Neural crest cell (in vitro differentiated cells): ENCODE measurements at regions not wholly inside any gene's neighbourhood (a gene's known extent, or its start where the extent isn't known, plus 50 kb on each side); places are given as distances from the start of the nearest gene placed in this dataset.

ENCODE experiments used
- DNase-seq: peaks from one replicate; pipeline ENCODE4 v3.0.0; 2021; ENCODE audit warnings: low read depth, mixed read lengths, low spot score
- H3K27ac Mint-ChIP-seq: one replicate; pipeline ENCODE4 v1.8.0; 2021; ENCODE audit warnings: mild to moderate bottlenecking, mixed read lengths; ENCODE audit not compliant: unreplicated experiment
- H3K27me3 Mint-ChIP-seq: 2 replicates; pipeline ENCODE4 v1.8.0; 2021; ENCODE audit warnings: low read depth, mild to moderate bottlenecking, mixed read lengths
- H3K36me3 Mint-ChIP-seq: 2 replicates; pipeline ENCODE4 v1.8.0; 2021; ENCODE audit warnings: low read depth, mild to moderate bottlenecking, mixed read lengths
- H3K4me1 Mint-ChIP-seq: 2 replicates; pipeline ENCODE4 v1.8.0; 2021; ENCODE audit warnings: mixed read lengths
- H3K4me3 Mint-ChIP-seq: one replicate; pipeline ENCODE4 v1.8.0; 2021; ENCODE audit warnings: mild to moderate bottlenecking, mixed read lengths
- H3K9me3 Mint-ChIP-seq: 2 replicates; pipeline ENCODE4 v1.8.0; 2021; ENCODE audit warnings: mixed read lengths
- TF ChIP-seq, protein P1 (sequence below): fragments of 200-600 bp; sonication (generic); conservative IDR thresholded peaks from 2 replicates; pipeline ENCODE4 v1.5.0; 2021; ENCODE audit warnings: antibody characterized with exemption, mild to moderate bottlenecking

DNA sequence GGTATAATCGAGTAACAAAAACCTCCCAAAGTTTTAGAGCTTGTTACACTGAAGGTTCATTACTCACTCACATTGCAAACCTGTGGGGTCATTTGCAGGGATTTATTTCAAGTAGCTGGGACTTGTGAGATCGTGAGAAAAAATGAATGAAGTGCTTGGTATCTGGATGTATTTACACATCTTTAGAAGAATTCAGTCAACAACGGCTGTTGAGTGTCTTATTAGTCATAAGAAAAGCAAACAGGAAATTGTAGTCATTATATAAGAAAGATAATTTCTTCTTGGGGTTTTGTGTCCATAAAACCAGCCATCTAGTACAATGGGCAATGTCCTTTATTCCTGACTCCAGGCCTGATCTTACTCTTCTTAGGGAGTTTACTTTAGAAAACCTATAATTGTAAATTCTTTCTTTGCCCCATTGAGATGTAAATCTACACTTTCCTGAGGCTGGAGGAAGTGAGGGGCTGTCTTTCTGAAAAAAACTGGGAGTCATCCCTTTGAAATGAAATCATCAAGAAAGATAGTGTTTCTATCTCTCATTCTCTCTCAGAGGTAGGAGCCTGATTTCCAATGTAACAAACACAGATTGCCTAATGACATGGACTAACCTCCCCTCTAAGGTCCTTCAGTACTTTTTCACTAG is 202.5 kb upstream of the ASCC3 start:
- TF ChIP-seq, protein P1, sequence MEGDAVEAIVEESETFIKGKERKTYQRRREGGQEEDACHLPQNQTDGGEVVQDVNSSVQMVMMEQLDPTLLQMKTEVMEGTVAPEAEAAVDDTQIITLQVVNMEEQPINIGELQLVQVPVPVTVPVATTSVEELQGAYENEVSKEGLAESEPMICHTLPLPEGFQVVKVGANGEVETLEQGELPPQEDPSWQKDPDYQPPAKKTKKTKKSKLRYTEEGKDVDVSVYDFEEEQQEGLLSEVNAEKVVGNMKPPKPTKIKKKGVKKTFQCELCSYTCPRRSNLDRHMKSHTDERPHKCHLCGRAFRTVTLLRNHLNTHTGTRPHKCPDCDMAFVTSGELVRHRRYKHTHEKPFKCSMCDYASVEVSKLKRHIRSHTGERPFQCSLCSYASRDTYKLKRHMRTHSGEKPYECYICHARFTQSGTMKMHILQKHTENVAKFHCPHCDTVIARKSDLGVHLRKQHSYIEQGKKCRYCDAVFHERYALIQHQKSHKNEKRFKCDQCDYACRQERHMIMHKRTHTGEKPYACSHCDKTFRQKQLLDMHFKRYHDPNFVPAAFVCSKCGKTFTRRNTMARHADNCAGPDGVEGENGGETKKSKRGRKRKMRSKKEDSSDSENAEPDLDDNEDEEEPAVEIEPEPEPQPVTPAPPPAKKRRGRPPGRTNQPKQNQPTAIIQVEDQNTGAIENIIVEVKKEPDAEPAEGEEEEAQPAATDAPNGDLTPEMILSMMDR, result no peak
- Mint-ChIP-seq H3K36me3 (peaks cover 3% of the 10 kb centered on the region), H3K4me3 (no peak overlapping the region), H3K27ac (peak overlapping the region; percentile 71), H3K9me3 (peaks cover 3% of the 10 kb centered on the region), H3K4me1 (peaks cover 8% of the 10 kb centered on the region), H3K27me3 (no peaks in the 10 kb centered on the region)
- DNase-seq, result no peak

DNA sequence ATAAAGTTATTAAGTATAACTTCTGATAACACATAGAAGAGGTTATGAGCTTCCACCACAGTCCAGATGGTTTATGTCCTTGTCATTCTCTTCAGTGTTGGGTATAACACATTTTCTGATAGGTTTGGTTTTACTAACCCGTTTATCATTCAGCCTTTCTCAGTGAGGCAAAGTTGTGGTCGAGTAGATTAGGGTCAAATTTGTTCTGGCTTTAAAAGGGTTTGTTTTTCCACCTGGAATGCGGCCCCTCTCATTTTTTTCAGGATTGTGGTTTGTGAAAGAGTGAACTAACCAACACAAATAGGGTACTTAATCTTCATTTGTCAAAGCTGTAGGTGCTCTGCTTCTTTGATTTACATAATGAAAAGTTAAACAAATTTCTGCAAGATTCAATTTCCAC is 204.2 kb upstream of the ASCC3 start:
- no peak overlapping the region for H3K27ac Mint-ChIP-seq
- TF ChIP-seq, protein P1, result no peak
- H3K4me3 Mint-ChIP-seq, result no peak overlapping the region
- H3K36me3 Mint-ChIP-seq, result peaks cover 5% of the 10 kb centered on the region
- no peaks in the 10 kb centered on the region for H3K27me3 Mint-ChIP-seq
- DNase-seq, result no peak
- H3K4me1 Mint-ChIP-seq, result peaks cover 8% of the 10 kb centered on the region
- H3K9me3 Mint-ChIP-seq, result peaks cover 6% of the 10 kb centered on the region

DNA sequence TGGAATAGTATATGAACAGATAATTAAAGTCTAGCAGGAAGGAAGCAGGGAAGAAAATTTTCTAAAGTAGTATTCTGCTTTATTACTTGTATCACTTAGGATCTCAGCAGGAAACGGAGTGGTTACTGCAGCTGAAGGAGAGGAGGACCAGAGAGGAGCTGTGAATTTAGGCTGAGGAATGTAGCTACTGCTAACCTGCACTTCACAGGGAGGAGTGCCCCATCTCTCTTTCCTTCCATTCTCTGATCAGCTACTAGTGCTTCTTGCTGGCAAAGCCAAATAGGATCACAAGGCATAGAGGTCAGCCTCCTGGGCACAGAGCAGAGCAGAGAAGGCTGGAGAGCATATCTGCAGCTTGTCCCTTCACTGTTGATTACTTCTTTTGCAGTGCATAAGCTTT is 205.3 kb upstream of the ASCC3 start:
- no peak for DNase-seq
- no peak overlapping the region for H3K27ac Mint-ChIP-seq
- TF ChIP-seq, protein P1, result no peak
- H3K36me3 Mint-ChIP-seq, result peaks cover 5% of the 10 kb centered on the region
- peaks cover 12% of the 10 kb centered on the region for H3K9me3 Mint-ChIP-seq
- H3K4me1 Mint-ChIP-seq, result peaks cover 8% of the 10 kb centered on the region
- H3K27me3 Mint-ChIP-seq, result no peaks in the 10 kb centered on the region
- H3K4me3 Mint-ChIP-seq, result no peak overlapping the region

DNA sequence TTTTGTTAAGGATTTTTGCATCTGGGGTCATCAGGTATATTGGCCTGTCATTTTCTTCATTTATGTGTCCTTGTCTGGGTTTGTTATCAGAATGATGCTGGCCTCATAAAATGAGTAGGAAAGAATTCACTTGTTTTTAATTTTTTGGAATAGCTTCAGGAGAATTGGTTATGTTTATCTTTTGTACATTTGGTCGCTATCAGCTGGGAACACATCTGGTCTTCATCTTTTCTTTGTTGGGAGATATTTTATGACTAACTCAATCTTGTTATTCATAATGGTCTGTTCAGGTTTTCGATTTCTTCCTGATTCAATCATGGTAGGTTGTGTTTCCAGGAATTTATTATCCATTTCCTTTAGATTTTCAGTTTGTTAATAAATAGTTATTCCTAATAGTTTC is 207.5 kb upstream of the ASCC3 start:
- no peaks in the 10 kb centered on the region for H3K27me3 Mint-ChIP-seq
- no peak for DNase-seq
- H3K9me3 Mint-ChIP-seq, result peaks cover 15% of the 10 kb centered on the region
- TF ChIP-seq, protein P1, result no peak
- peaks cover 4% of the 10 kb centered on the region for H3K4me1 Mint-ChIP-seq
- no peak overlapping the region for H3K27ac Mint-ChIP-seq
- peaks cover 3% of the 10 kb centered on the region for H3K36me3 Mint-ChIP-seq
- no peak overlapping the region for H3K4me3 Mint-ChIP-seq

DNA sequence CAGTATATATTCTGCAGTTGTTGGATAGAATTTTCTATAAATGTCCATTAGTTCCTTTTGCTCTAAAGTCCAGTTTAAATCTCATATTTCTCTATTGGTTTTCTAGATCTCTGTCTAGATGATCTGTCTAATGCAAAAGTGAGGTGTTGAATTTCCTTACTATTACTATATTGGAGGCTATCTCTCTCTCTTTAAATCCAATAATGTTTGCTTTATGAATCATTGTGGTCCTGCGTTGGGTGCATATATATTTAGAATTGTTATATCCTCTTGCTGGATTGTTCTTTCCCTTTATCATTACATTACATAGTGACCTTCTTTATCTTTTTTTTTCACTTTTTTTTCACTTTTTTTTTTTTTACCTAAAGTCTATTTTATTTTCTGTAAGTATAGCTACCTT is 208.5 kb upstream of the ASCC3 start:
- Mint-ChIP-seq H3K9me3 (peaks cover 15% of the 10 kb centered on the region), H3K27ac (no peak overlapping the region), H3K4me3 (no peak overlapping the region), H3K36me3 (peaks cover 3% of the 10 kb centered on the region), H3K27me3 (no peaks in the 10 kb centered on the region), H3K4me1 (no peaks in the 10 kb centered on the region)
- TF ChIP-seq, protein P1, result no peak
- DNase-seq, result no peak
